ENCODE measurements at regions not wholly inside any gene's neighbourhood (a gene's known extent, or its start where the extent isn't known, plus 50 kb on each side); places are given as distances from the start of the nearest gene placed in this dataset.

DNA sequence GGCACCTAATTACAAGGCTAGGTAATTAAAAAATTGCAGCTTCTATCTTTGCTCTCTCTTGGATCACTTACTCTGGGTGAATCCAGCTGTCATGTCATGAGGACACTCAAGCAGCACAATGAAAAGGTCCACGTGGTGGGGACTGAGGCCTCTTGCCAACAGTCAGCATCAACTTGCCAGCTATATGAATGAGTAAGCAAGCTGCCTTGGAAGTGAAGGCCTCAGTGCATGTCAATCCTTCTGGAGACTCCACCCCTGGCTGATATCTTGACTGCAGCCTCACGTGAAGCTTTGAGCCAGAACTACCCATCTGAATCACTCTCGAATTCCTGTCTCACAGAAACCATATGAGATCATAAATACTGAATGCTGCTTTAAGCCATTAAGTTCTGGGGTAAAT, 140.5 kb downstream of the SNX18 start:
- TF ChIP-seq, protein P1, sequence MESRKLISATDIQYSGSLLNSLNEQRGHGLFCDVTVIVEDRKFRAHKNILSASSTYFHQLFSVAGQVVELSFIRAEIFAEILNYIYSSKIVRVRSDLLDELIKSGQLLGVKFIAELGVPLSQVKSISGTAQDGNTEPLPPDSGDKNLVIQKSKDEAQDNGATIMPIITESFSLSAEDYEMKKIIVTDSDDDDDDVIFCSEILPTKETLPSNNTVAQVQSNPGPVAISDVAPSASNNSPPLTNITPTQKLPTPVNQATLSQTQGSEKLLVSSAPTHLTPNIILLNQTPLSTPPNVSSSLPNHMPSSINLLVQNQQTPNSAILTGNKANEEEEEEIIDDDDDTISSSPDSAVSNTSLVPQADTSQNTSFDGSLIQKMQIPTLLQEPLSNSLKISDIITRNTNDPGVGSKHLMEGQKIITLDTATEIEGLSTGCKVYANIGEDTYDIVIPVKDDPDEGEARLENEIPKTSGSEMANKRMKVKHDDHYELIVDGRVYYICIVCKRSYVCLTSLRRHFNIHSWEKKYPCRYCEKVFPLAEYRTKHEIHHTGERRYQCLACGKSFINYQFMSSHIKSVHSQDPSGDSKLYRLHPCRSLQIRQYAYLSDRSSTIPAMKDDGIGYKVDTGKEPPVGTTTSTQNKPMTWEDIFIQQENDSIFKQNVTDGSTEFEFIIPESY (IDR thresholded peaks at IDR 0.05; ENCODE audit: extremely low read depth, insufficient replicate concordance, low read length), result no peak
- TF ChIP-seq CEBPB (IDR thresholded peaks at IDR 0.05; ENCODE audit: low read depth) (no peak), POLR2AphosphoS5 (IDR thresholded peaks at IDR 0.05; ENCODE audit: low read depth, low read length) (no peak), EZH2phosphoT487 (IDR thresholded peaks at IDR 0.05; ENCODE audit: borderline replicate concordance) (no peak), POLR2A (IDR thresholded peaks at IDR 0.05; ENCODE audit: borderline replicate concordance, extremely low read depth, insufficient read depth, insufficient read length) (no peak), ZNF274 (IDR thresholded peaks at IDR 0.05; ENCODE audit: low read depth, low read length) (no peak), JUND (IDR thresholded peaks at IDR 0.05) (no peak), EZH2 (IDR thresholded peaks at IDR 0.05) (no peak)
- TF ChIP-seq, protein P2, sequence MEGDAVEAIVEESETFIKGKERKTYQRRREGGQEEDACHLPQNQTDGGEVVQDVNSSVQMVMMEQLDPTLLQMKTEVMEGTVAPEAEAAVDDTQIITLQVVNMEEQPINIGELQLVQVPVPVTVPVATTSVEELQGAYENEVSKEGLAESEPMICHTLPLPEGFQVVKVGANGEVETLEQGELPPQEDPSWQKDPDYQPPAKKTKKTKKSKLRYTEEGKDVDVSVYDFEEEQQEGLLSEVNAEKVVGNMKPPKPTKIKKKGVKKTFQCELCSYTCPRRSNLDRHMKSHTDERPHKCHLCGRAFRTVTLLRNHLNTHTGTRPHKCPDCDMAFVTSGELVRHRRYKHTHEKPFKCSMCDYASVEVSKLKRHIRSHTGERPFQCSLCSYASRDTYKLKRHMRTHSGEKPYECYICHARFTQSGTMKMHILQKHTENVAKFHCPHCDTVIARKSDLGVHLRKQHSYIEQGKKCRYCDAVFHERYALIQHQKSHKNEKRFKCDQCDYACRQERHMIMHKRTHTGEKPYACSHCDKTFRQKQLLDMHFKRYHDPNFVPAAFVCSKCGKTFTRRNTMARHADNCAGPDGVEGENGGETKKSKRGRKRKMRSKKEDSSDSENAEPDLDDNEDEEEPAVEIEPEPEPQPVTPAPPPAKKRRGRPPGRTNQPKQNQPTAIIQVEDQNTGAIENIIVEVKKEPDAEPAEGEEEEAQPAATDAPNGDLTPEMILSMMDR (IDR thresholded peaks at IDR 0.05 in 2 of 3, conservative IDR thresholded peaks at IDR 0.05 in 1 of 3; ENCODE audit: borderline replicate concordance in 1 of 3, insufficient read depth in 1 of 3, low read depth in 2 of 3, low read length in 2 of 3), result no peak

All from HCT116 (cell line).